ENCODE measurements at regions not wholly inside any gene's neighbourhood (a gene's known extent, or its start where the extent isn't known, plus 50 kb on each side); places are given as distances from the start of the nearest gene placed in this dataset.

DNA sequence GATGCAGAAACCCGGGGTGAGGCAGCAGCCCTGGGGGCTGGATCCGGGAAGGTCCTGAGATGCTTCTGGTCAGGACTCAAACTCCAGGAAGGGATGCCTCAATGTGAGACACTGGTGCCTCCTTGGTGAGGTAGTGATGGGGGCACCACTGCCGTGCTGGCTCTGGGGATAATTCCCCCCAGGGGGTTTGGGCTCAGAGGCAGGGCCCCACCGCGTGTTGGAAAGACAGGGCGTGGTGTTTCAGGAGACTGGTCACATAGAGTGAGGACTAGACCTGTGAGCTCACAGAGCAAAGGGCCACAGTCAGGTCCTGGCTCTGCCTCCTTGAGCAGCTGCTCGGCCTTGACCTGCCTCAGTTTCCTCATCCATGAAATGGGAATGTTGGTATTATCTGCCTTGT is 361.9 kb downstream of the GLRX3 start:
- Histone ChIP-seq H3K36me3 (ENCODE audit: control insufficient read depth, insufficient read depth, low read length) (no peaks in the 10 kb centered on the region), H3K27ac (ENCODE audit: insufficient read depth, low read length, poor library complexity, severe bottlenecking) (no peak overlapping the region), H3K4me3 (ENCODE audit: insufficient read depth, low read depth, low read length, poor library complexity, severe bottlenecking) (no peak overlapping the region), H3K4me1 (ENCODE audit: control insufficient read depth, insufficient read depth, low read length, poor library complexity, severe bottlenecking) (no peaks in the 10 kb centered on the region), H3K27me3 (replicated peaks; ENCODE audit: control insufficient read depth, insufficient read depth, low read length, poor library complexity, severe bottlenecking) (no peaks in the 10 kb centered on the region), H3K9me3 (ENCODE audit: control insufficient read depth, low read length) (no peaks in the 10 kb centered on the region)
- DNase-seq: no peak

DNA sequence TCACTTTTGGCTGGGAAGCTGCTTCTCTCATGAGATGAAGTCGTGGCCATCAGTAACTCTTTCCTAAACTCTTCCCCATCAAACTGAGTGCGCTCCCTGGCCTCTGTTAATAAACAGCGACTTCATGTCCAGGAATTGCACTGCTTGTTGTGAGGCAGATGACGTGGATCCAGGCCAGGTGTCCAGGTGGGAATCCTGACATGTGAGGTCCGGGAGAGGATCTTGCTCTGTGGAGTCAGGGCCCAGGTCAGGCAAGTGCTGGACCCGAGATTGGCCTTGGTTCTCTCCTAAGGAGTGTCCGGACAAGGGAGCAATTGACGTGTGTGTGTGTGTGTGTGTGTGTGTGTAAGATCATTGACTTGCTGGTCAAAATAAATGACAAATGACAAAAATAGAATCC is 362.7 kb downstream of the GLRX3 start:
- H3K27ac ChIP-seq (ENCODE audit: insufficient read depth, low read length, poor library complexity, severe bottlenecking): no peak overlapping the region
- DNase-seq: no peak
- H3K4me3 ChIP-seq (ENCODE audit: insufficient read depth, low read depth, low read length, poor library complexity, severe bottlenecking): no peak overlapping the region
- H3K27me3 ChIP-seq (replicated peaks; ENCODE audit: control insufficient read depth, insufficient read depth, low read length, poor library complexity, severe bottlenecking): no peaks in the 10 kb centered on the region
- no peaks in the 10 kb centered on the region for H3K36me3 ChIP-seq (ENCODE audit: control insufficient read depth, insufficient read depth, low read length)
- no peaks in the 10 kb centered on the region for H3K4me1 ChIP-seq (ENCODE audit: control insufficient read depth, insufficient read depth, low read length, poor library complexity, severe bottlenecking)
- no peaks in the 10 kb centered on the region for H3K9me3 ChIP-seq (ENCODE audit: control insufficient read depth, low read length)

DNA sequence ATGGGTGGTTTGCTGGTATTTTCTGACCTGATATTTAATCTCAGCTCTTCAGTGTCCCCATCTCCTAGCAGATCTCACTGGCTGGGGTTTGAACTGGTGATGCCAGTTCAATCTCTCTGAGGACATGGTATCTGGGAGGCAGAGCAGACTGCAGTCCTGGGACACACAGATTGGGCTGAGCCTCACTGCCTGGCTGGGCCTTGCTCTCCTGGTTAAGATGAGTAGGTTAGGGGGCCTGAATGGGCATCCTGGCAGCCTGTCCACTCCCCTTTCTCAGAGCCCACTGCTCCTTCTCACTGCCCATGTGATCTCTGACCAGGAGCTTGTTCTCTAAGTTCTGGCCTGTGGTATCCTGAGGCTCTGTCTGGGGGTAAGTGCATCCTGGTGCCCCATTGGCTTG is 363.4 kb downstream of the GLRX3 start:
- no peaks in the 10 kb centered on the region for H3K4me1 ChIP-seq (ENCODE audit: control insufficient read depth, insufficient read depth, low read length, poor library complexity, severe bottlenecking)
- no peak overlapping the region for H3K27ac ChIP-seq (ENCODE audit: insufficient read depth, low read length, poor library complexity, severe bottlenecking)
- no peaks in the 10 kb centered on the region for H3K9me3 ChIP-seq (ENCODE audit: control insufficient read depth, low read length)
- H3K4me3 ChIP-seq (ENCODE audit: insufficient read depth, low read depth, low read length, poor library complexity, severe bottlenecking): no peak overlapping the region
- H3K27me3 ChIP-seq (replicated peaks; ENCODE audit: control insufficient read depth, insufficient read depth, low read length, poor library complexity, severe bottlenecking): no peaks in the 10 kb centered on the region
- DNase-seq: no peak
- H3K36me3 ChIP-seq (ENCODE audit: control insufficient read depth, insufficient read depth, low read length): no peaks in the 10 kb centered on the region

DNA sequence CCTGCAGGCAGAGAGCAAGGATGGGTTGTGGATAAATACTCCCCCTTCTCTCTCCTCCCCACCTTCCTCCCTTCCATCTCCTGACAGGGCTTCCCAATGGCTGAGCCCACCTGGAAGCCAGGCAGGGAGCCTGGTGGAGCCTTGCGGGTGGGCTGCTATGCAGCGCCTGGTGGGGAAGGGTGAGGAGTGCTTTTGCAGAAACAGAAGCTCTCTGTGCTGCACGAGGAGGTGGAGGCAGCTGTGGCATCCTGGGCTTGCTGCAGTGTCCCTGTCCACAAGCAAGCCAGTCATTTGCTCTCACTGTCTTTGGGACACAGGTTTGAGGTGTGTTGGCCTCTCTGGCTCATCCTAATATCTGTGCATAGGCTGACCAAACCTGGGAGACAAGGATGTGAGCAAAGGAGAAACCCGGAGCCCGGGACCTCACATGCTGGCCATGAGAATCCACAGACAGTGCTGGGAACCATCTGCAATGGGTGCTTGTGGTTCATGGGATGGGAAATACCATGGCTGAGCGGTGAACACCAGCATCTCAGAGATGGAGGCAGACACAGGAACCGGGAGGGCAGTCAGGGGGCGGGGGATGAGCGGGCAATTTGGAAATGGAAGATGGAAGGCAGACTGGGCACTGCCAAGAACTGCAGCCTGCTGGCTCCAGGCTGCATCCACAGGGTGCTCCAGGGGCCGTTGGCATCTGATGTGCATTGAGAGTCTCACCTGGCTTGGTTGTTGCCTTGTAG is 364.2 kb downstream of the GLRX3 start:
- H3K9me3 ChIP-seq (ENCODE audit: control insufficient read depth, low read length): no peaks in the 10 kb centered on the region
- no peak for DNase-seq
- H3K27me3 ChIP-seq (replicated peaks; ENCODE audit: control insufficient read depth, insufficient read depth, low read length, poor library complexity, severe bottlenecking): no peaks in the 10 kb centered on the region
- no peaks in the 10 kb centered on the region for H3K4me1 ChIP-seq (ENCODE audit: control insufficient read depth, insufficient read depth, low read length, poor library complexity, severe bottlenecking)
- no peak overlapping the region for H3K27ac ChIP-seq (ENCODE audit: insufficient read depth, low read length, poor library complexity, severe bottlenecking)
- no peak overlapping the region for H3K4me3 ChIP-seq (ENCODE audit: insufficient read depth, low read depth, low read length, poor library complexity, severe bottlenecking)
- no peaks in the 10 kb centered on the region for H3K36me3 ChIP-seq (ENCODE audit: control insufficient read depth, insufficient read depth, low read length)

DNA sequence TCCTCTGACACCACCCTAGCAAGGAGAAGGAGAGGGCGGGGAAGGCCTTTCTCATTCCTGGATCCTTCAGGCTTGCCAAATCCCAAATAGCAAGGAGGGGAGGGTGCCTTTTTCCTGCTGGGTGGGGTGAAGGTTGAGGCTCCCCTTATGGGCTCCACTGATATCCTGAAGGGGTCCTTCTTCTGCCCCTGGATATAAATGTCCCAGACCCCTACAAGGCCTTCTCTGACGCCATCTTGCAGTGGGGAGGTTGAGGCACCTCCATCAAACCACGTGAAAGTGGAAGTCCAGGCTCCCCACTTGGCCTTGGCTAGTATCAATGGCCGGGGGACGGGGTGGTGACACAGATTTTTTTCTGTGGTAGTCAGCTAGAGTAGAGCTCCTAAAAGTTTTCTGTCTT is 371.3 kb downstream of the GLRX3 start:
- no peak overlapping the region for H3K4me3 ChIP-seq (ENCODE audit: insufficient read depth, low read depth, low read length, poor library complexity, severe bottlenecking)
- H3K27ac ChIP-seq (ENCODE audit: insufficient read depth, low read length, poor library complexity, severe bottlenecking): no peak overlapping the region
- H3K4me1 ChIP-seq (ENCODE audit: control insufficient read depth, insufficient read depth, low read length, poor library complexity, severe bottlenecking): no peaks in the 10 kb centered on the region
- H3K9me3 ChIP-seq (ENCODE audit: control insufficient read depth, low read length): no peaks in the 10 kb centered on the region
- no peaks in the 10 kb centered on the region for H3K27me3 ChIP-seq (replicated peaks; ENCODE audit: control insufficient read depth, insufficient read depth, low read length, poor library complexity, severe bottlenecking)
- no peaks in the 10 kb centered on the region for H3K36me3 ChIP-seq (ENCODE audit: control insufficient read depth, insufficient read depth, low read length)
- no peak for DNase-seq

DNA sequence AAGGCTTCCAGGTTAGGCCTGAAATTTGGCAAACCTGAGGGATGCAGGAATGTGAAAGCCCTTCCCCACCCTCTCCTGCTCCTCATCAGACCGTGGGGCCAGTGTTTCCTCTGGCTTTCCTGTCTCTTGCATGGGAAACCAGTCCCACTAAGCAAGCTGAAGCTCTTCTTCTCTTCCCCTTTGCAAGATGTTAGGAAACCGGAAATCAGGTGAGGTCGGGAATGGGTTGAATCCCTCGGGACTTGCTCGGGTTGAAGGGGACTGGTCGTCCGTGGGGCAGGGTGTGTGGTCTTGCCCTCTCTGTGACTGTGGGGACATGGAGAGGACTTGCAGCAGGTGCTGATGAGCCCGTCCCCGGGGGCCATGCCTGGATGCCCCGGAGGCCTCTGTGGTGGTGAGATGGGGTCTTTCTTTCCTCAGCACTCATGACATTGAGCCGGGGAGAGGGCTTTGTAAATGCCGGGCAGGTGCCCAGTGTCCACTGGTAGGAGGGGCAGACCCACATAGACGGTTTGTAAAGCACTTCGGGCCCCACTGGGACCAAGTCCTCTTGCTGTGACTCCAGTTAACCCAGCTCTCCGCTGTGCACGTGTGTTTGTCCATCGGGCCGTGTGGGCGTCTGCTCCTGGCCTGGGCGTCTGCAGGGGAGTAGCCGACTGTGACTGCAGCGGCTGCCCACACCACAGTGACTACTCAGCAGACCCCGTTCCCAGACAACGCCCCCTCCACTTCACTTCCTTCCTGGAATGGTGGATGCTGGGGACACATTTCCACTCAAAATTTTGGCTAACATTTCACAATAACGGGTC is 373.9 kb downstream of the GLRX3 start:
- Histone ChIP-seq H3K4me3 (ENCODE audit: insufficient read depth, low read depth, low read length, poor library complexity, severe bottlenecking) (no peak overlapping the region), H3K27me3 (replicated peaks; ENCODE audit: control insufficient read depth, insufficient read depth, low read length, poor library complexity, severe bottlenecking) (no peaks in the 10 kb centered on the region), H3K4me1 (ENCODE audit: control insufficient read depth, insufficient read depth, low read length, poor library complexity, severe bottlenecking) (no peaks in the 10 kb centered on the region), H3K27ac (ENCODE audit: insufficient read depth, low read length, poor library complexity, severe bottlenecking) (no peak overlapping the region), H3K36me3 (ENCODE audit: control insufficient read depth, insufficient read depth, low read length) (no peaks in the 10 kb centered on the region), H3K9me3 (ENCODE audit: control insufficient read depth, low read length) (no peaks in the 10 kb centered on the region)
- no peak for DNase-seq

DNA sequence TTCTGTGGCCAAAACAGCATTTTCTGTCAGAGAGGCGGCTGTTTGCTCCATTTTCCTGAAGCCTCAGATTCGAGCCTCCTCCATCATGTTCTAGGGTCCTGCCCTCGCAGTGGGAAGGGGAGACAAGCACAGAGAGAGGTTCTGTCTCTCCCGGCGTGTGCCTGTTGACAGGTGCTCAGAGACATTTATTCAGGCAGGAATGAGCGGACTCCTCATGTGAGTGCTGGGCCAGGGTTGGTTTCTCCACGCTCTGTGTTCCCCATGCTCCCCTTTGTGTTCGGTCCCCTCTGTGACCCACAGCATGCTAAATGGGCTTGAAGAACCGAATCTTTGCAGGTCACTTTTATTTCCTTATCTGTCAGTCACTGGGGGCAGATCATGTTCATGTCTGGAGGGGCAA is 374.6 kb downstream of the GLRX3 start:
- H3K4me1 ChIP-seq (ENCODE audit: control insufficient read depth, insufficient read depth, low read length, poor library complexity, severe bottlenecking): no peaks in the 10 kb centered on the region
- DNase-seq: no peak
- no peaks in the 10 kb centered on the region for H3K9me3 ChIP-seq (ENCODE audit: control insufficient read depth, low read length)
- no peak overlapping the region for H3K27ac ChIP-seq (ENCODE audit: insufficient read depth, low read length, poor library complexity, severe bottlenecking)
- H3K4me3 ChIP-seq (ENCODE audit: insufficient read depth, low read depth, low read length, poor library complexity, severe bottlenecking): no peak overlapping the region
- no peaks in the 10 kb centered on the region for H3K27me3 ChIP-seq (replicated peaks; ENCODE audit: control insufficient read depth, insufficient read depth, low read length, poor library complexity, severe bottlenecking)
- H3K36me3 ChIP-seq (ENCODE audit: control insufficient read depth, insufficient read depth, low read length): no peaks in the 10 kb centered on the region

DNA sequence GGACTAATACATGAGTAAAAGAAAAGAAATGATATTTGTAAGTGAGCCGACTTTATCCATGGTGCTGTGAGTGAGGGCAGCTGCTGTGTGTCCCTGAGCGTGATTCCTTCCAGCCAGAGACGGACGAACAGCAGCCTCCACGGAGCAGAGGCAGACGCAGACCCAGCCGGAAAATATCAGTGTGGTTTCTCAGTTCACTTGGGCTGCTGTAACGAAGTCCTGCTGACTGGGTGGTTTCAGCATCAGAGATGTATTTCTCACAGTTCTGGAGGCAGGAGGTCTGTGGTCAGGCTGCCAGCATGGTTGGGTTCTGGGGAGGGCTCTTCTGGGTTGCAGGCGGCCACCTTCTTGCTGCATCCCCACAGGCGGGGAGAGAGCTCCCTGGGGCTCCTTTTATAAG is 375.6 kb downstream of the GLRX3 start:
- H3K36me3 ChIP-seq (ENCODE audit: control insufficient read depth, insufficient read depth, low read length): no peaks in the 10 kb centered on the region
- H3K27ac ChIP-seq (ENCODE audit: insufficient read depth, low read length, poor library complexity, severe bottlenecking): no peak overlapping the region
- H3K4me3 ChIP-seq (ENCODE audit: insufficient read depth, low read depth, low read length, poor library complexity, severe bottlenecking): no peak overlapping the region
- no peak for DNase-seq
- no peaks in the 10 kb centered on the region for H3K4me1 ChIP-seq (ENCODE audit: control insufficient read depth, insufficient read depth, low read length, poor library complexity, severe bottlenecking)
- H3K27me3 ChIP-seq (replicated peaks; ENCODE audit: control insufficient read depth, insufficient read depth, low read length, poor library complexity, severe bottlenecking): no peaks in the 10 kb centered on the region
- H3K9me3 ChIP-seq (ENCODE audit: control insufficient read depth, low read length): no peaks in the 10 kb centered on the region

DNA sequence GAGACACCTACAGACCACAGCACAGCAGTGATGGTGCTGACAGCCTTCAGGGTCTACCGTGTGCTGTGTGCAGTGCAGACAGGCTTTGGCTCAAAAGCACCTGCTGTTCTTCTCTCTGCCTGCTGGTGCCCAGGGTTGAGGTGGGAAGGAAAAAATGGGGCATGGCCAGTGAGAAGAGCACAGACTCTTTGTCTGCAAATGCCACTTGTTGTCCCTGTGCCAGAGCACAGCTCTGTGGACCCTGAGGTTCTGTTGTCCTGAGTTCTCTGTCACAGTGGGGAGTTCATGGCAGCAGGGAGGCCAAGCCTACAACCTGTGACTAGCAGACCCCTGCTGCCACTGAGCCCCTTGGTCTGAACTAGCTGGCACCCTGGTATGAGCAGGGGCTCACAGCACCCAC is 376.7 kb downstream of the GLRX3 start:
- Histone ChIP-seq H3K27ac (ENCODE audit: insufficient read depth, low read length, poor library complexity, severe bottlenecking) (no peak overlapping the region), H3K4me1 (ENCODE audit: control insufficient read depth, insufficient read depth, low read length, poor library complexity, severe bottlenecking) (no peaks in the 10 kb centered on the region), H3K4me3 (ENCODE audit: insufficient read depth, low read depth, low read length, poor library complexity, severe bottlenecking) (no peak overlapping the region), H3K9me3 (ENCODE audit: control insufficient read depth, low read length) (no peaks in the 10 kb centered on the region), H3K36me3 (ENCODE audit: control insufficient read depth, insufficient read depth, low read length) (no peaks in the 10 kb centered on the region), H3K27me3 (replicated peaks; ENCODE audit: control insufficient read depth, insufficient read depth, low read length, poor library complexity, severe bottlenecking) (no peaks in the 10 kb centered on the region)
- no peak for DNase-seq

DNA sequence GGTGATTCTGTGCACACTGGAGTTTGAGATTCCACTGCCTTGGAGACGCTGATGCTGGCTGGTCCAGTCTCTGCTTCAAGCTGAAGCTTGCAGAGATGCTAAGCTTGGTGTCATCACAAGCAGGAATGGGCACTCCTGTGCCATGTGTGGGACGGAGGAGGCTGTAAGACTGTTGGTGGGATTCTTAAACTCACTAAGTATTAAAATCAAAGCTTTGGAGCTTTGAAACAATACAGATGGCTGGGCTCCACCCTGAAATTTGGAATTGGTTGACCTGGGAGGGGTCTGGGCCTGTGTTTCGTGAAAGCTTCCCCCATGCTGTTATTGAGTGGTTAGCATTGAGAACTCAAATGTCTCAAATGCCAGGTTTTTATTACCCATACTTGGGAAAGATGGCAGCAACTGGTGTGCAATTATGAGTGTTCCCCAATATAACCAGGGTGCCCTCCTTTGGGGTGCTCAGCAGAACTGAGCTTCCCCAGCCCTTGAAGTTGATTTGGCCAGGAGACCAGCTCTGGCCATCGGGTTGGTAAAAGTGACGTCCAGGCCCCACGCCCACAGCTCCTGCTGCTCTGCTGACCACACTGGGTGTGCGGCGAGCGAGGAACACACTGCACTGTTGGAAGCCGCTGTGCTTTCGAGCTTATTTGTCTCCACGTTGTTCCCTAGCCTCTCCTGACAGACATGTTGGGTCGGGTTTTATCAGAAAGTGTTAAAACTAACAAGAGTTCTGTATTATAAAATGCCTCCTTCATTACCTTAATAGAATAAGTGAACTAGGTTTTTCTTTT is 377.7 kb downstream of the GLRX3 start:
- H3K9me3 ChIP-seq (ENCODE audit: control insufficient read depth, low read length): no peaks in the 10 kb centered on the region
- H3K36me3 ChIP-seq (ENCODE audit: control insufficient read depth, insufficient read depth, low read length): no peaks in the 10 kb centered on the region
- no peak overlapping the region for H3K27ac ChIP-seq (ENCODE audit: insufficient read depth, low read length, poor library complexity, severe bottlenecking)
- H3K27me3 ChIP-seq (replicated peaks; ENCODE audit: control insufficient read depth, insufficient read depth, low read length, poor library complexity, severe bottlenecking): no peaks in the 10 kb centered on the region
- H3K4me3 ChIP-seq (ENCODE audit: insufficient read depth, low read depth, low read length, poor library complexity, severe bottlenecking): no peak overlapping the region
- no peaks in the 10 kb centered on the region for H3K4me1 ChIP-seq (ENCODE audit: control insufficient read depth, insufficient read depth, low read length, poor library complexity, severe bottlenecking)
- no peak for DNase-seq

Data from effector memory CD4-positive, alpha-beta T cell (primary cell).